Neural progenitor cell (in vitro differentiated cells): ENCODE measurements at regions not wholly inside any gene's neighbourhood (a gene's known extent, or its start where the extent isn't known, plus 50 kb on each side); places are given as distances from the start of the nearest gene placed in this dataset.

Experiments
- DNase-seq: peaks from one replicate; pipeline ENCODE4 v3.0.0-alpha.2; 2016; ENCODE audit warnings: low spot score
- H2AFZ ChIP-seq: fragments of 200-600 bp; sonication (generic); replicated peaks from 2 replicates; pipeline ENCODE4 v1.6.1; 2016; ENCODE audit warnings: antibody characterized with exemption
- H3F3A ChIP-seq: fragments of 200-600 bp; sonication (generic); 2 replicates; pipeline ENCODE4 v1.6.1; 2016; ENCODE audit warnings: antibody characterized with exemption, low read depth
- H3K27ac ChIP-seq: fragments of 200-600 bp; sonication (generic); 2 replicates; pipeline ENCODE4 v1.5.1; 2016; ENCODE audit warnings: mild to moderate bottlenecking
- H3K27me3 ChIP-seq: fragments of 200-600 bp; sonication (generic); 2 replicates; pipeline ENCODE4 v1.6.1; 2016; ENCODE audit warnings: mild to moderate bottlenecking, moderate library complexity
- H3K36me3 ChIP-seq: fragments of 200-600 bp; sonication (generic); 2 replicates; pipeline ENCODE4 v1.5.1; 2016
- H3K4me1 ChIP-seq: fragments of 200-600 bp; sonication (generic); 2 replicates; pipeline ENCODE4 v1.6.1; 2016; ENCODE audit warnings: mixed run types
- H3K4me2 ChIP-seq: fragments of 200-600 bp; sonication (generic); 2 replicates; pipeline ENCODE4 v1.6.1; 2016
- H3K4me3 ChIP-seq: fragments of 200-600 bp; sonication (generic); 2 replicates; pipeline ENCODE4 v1.5.1; 2016
- H3K79me2 ChIP-seq: fragments of 200-600 bp; sonication (generic); 2 replicates; pipeline ENCODE4 v1.6.1; 2016; ENCODE audit warnings: low read depth
- H3K9ac ChIP-seq: fragments of 200-600 bp; sonication (generic); 2 replicates; pipeline ENCODE4 v1.6.1; 2016
- H3K9me3 ChIP-seq: fragments of 200-600 bp; sonication (generic); 2 replicates; pipeline ENCODE4 v1.5.1; 2016; ENCODE audit warnings: low read depth
- H4K20me1 ChIP-seq: fragments of 200-600 bp; sonication (generic); 2 replicates; pipeline ENCODE4 v1.6.1; 2016; ENCODE audit warnings: low read depth
- H3K27ac Mint-ChIP-seq: 3 replicates; pipeline ENCODE4 v1.8.0; 2021; ENCODE audit warnings: mixed read lengths
- H3K27me3 Mint-ChIP-seq: 2 replicates; pipeline ENCODE4 v1.8.0; 2022; ENCODE audit warnings: low read depth, mild to moderate bottlenecking, inconsistent platforms, moderate library complexity, mixed read lengths; ENCODE audit not compliant: insufficient read depth
- H3K36me3 Mint-ChIP-seq: 3 replicates; pipeline ENCODE4 v1.8.0; 2021; ENCODE audit warnings: mixed read lengths
- H3K4me1 Mint-ChIP-seq: 3 replicates; pipeline ENCODE4 v1.8.0; 2021; ENCODE audit warnings: mixed read lengths
- H3K4me3 Mint-ChIP-seq: 3 replicates; pipeline ENCODE4 v1.8.0; 2021; ENCODE audit warnings: mild to moderate bottlenecking, moderate library complexity, mixed read lengths
- H3K9me3 Mint-ChIP-seq: 3 replicates; pipeline ENCODE4 v1.8.0; 2020; ENCODE audit warnings: mixed read lengths
- CTCF ChIP-seq: fragments of 200-600 bp; sonication (generic); IDR thresholded peaks from 2 replicates; pipeline ENCODE4 v1.5.1; 2017; ENCODE audit warnings: antibody characterized with exemption, mild to moderate bottlenecking
- EZH2 ChIP-seq: fragments of 200-600 bp; sonication (generic); IDR thresholded peaks from 2 replicates; pipeline ENCODE4 v1.6.1; 2017; ENCODE audit warnings: antibody characterized with exemption, mild to moderate bottlenecking, moderate library complexity
- EZH2phosphoT487 ChIP-seq: fragments of 200-600 bp; sonication (generic); IDR thresholded peaks from 2 replicates; pipeline ENCODE4 v1.6.1; 2017; ENCODE audit warnings: antibody characterized with exemption

- Histone ChIP-seq H3K4me3 (no peak overlapping the region), H4K20me1 (no peaks in the 10 kb centered on the region), H3K27ac (no peak overlapping the region), H3K9me3 (no peaks in the 10 kb centered on the region), H3K4me1 (no peaks in the 10 kb centered on the region), H3K36me3 (no peaks in the 10 kb centered on the region), H3K79me2 (no peaks in the 10 kb centered on the region), H3K4me2 (no peak overlapping the region), H3K9ac (no peak overlapping the region), H2AFZ (no peak overlapping the region), H3K27me3 (no peaks in the 10 kb centered on the region), H3F3A (no peaks in the 10 kb centered on the region)
- Mint-ChIP-seq H3K27ac (no peak overlapping the region), H3K36me3 (no peaks in the 10 kb centered on the region), H3K4me1 (peaks cover 5% of the 10 kb centered on the region), H3K4me3 (no peak overlapping the region), H3K27me3 (peaks cover 2% of the 10 kb centered on the region), H3K9me3 (peaks cover 2% of the 10 kb centered on the region)
- TF ChIP-seq EZH2: no peak
- no peak for TF ChIP-seq EZH2phosphoT487
- no peak for TF ChIP-seq CTCF
- no peak for DNase-seq
Observed at GRCh38 chr3:115375362-115375761, 228.3 kb upstream of the ZBTB20 start.

GRCh38 chr3:115380883-115381572 is 233.9 kb upstream of the ZBTB20 start:
- no peak overlapping the region for H2AFZ ChIP-seq
- H3K9me3 Mint-ChIP-seq: peaks cover 2% of the 10 kb centered on the region
- no peak for DNase-seq

GRCh38 chr3:115381573-115381912 is 234.5 kb upstream of the ZBTB20 start:
- H3K4me2 ChIP-seq: no peak overlapping the region
- H3K9me3 ChIP-seq: no peaks in the 10 kb centered on the region
- no peaks in the 10 kb centered on the region for H3K79me2 ChIP-seq
- Mint-ChIP-seq H3K27me3 (no peaks in the 10 kb centered on the region), H3K4me1 (peaks cover 8% of the 10 kb centered on the region), H3K4me3 (no peak overlapping the region), H3K9me3 (peaks cover 2% of the 10 kb centered on the region), H3K36me3 (no peaks in the 10 kb centered on the region), H3K27ac (no peak overlapping the region)
- peaks cover 11% of the 10 kb centered on the region for H3K4me1 ChIP-seq
- H3K27me3 ChIP-seq: no peaks in the 10 kb centered on the region
- DNase-seq: no peak
- no peak overlapping the region for H3K4me3 ChIP-seq
- no peaks in the 10 kb centered on the region for H3K36me3 ChIP-seq
- H3K9ac ChIP-seq: no peak overlapping the region
- no peak overlapping the region for H2AFZ ChIP-seq
- no peaks in the 10 kb centered on the region for H4K20me1 ChIP-seq
- no peak for TF ChIP-seq CTCF
- TF ChIP-seq EZH2phosphoT487: no peak
- no peak for TF ChIP-seq EZH2
- H3F3A ChIP-seq: peaks cover 7% of the 10 kb centered on the region
- H3K27ac ChIP-seq: no peak overlapping the region

More at GRCh38 chr3:115380883-115381572, 233.9 kb upstream of the ZBTB20 start:
- Mint-ChIP-seq H3K27me3 (no peaks in the 10 kb centered on the region), H3K27ac (no peak overlapping the region), H3K4me1 (peaks cover 3% of the 10 kb centered on the region), H3K4me3 (no peak overlapping the region), H3K36me3 (no peaks in the 10 kb centered on the region)
- Histone ChIP-seq H3K4me1 (peaks cover 6% of the 10 kb centered on the region), H3K36me3 (no peaks in the 10 kb centered on the region), H3K4me3 (no peak overlapping the region), H3K27me3 (no peaks in the 10 kb centered on the region), H3K4me2 (no peak overlapping the region), H3K27ac (no peak overlapping the region), H3F3A (peaks cover 2% of the 10 kb centered on the region), H3K9me3 (no peaks in the 10 kb centered on the region), H3K9ac (no peak overlapping the region), H4K20me1 (no peaks in the 10 kb centered on the region), H3K79me2 (no peaks in the 10 kb centered on the region)
- TF ChIP-seq CTCF (peak; percentile 22), EZH2phosphoT487 (no peak)
